Naive B cell (primary cell): ENCODE measurements at regions not wholly inside any gene's neighbourhood (a gene's known extent, or its start where the extent isn't known, plus 50 kb on each side); places are given as distances from the start of the nearest gene placed in this dataset.
A peak's percentile ranks its signal among the peaks of the same experiment; 100 is the strongest.

Experiments used
- ATAC-seq, 2 donors: fragments of 150-1000 bp; cut with Tn5 transposase; 2 replicates each; pipeline ENCODE4 v1.10.0; 2021; ENCODE audit warnings: low read depth in 2 of 2, mild to moderate bottlenecking in 2 of 2, moderate library complexity in 2 of 2
- DNase-seq: peaks from one replicate; pipeline ENCODE4 v3.0.0; 2022
- H3K27ac Mint-ChIP-seq, 6 donors: one replicate each; pipeline ENCODE4 v1.8.0; 2020 to 2022; ENCODE audit warnings: mild to moderate bottlenecking in 6 of 6, mixed read lengths in 6 of 6, moderate library complexity in 5 of 6, inconsistent platforms in 2 of 6
- H3K27me3 Mint-ChIP-seq, 3 donors: one replicate each; pipeline ENCODE4 v1.8.0; 2021 to 2022; ENCODE audit warnings: mixed read lengths in 3 of 3, mild to moderate bottlenecking in 1 of 3
- H3K36me3 Mint-ChIP-seq, 2 donors: one replicate each; pipeline ENCODE4 v1.8.0; 2020 to 2022; ENCODE audit warnings: mixed read lengths in 2 of 2, inconsistent platforms in 1 of 2, mild to moderate bottlenecking in 1 of 2
- H3K4me1 Mint-ChIP-seq, 3 donors: one replicate each; pipeline ENCODE4 v1.8.0; 2020 to 2022; ENCODE audit warnings: mixed read lengths in 3 of 3, inconsistent platforms in 1 of 3, mild to moderate bottlenecking in 1 of 3, moderate library complexity in 1 of 3
- H3K4me3 Mint-ChIP-seq, 8 donors: one replicate each; pipeline ENCODE4 v1.8.0; 2020 to 2022; ENCODE audit warnings: mild to moderate bottlenecking in 8 of 8, mixed read lengths in 8 of 8, moderate library complexity in 8 of 8, inconsistent platforms in 2 of 8
- H3K9me3 Mint-ChIP-seq, 7 donors: one replicate each; pipeline ENCODE4 v1.8.0; 2020 to 2022; ENCODE audit warnings: mixed read lengths in 7 of 7, mild to moderate bottlenecking in 5 of 7, inconsistent platforms in 2 of 7, moderate library complexity in 1 of 7

DNA sequence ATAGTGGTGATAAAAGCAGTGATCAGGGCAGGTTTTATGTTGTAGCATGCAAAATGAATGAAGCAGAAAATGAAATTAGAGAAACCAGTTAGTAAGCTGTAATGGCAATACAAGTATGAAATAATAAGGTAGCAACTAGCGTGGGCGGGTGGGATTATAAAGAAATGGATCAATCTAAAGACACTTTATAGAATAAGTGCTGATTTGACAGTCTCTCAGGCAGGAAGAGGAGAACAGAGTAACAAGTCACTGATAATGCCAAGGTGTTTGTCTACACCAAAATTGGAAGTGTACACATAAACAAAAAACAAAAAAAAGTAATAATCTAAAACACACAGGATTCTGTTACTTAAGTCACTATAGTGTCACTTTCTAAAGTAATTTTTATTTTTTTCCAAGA, 51.0 kb upstream of the PCBP1 start:
- H3K27me3 Mint-ChIP-seq = no peaks in the 10 kb centered on the region
- H3K36me3 Mint-ChIP-seq = peaks cover 0 to 11% of the 10 kb centered on the region in 2 donors
- H3K4me1 Mint-ChIP-seq = peaks cover 0 to 4% (median 0%) of the 10 kb centered on the region in 3 donors
- no peaks in the 10 kb centered on the region for H3K9me3 Mint-ChIP-seq
- DNase-seq (no peak), ATAC-seq (no peak)
- no peak overlapping the region for H3K27ac Mint-ChIP-seq
- H3K4me3 Mint-ChIP-seq = no peak overlapping the region

DNA sequence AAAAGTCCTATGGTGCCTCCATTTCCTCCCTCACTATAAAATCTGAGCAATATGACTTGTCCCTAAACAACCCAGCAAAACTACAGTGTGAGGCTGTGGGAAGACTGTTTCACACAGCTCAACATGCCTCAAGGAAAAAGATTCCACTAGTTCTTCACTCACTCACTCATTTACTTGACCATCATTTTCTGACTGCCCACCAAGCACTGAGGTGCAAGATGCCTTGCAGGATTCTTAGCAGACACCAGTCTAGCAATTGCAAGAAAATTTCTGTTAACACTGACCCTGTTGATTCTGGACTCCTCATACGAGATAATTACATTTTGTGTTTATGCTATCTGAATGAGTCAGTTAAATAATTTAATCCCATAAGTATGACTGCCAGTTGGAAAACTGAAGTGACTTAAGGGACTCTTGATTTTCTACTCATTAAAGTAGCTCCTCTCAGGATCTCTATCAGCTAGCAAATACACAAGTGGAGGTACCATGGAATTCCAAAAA, 51.9 kb upstream of the PCBP1 start:
- no peak for ATAC-seq
- no peak for DNase-seq
- Mint-ChIP-seq H3K4me1 (peaks cover 0 to 4% (median 0%) of the 10 kb centered on the region in 3 donors), H3K4me3 (no peak overlapping the region), H3K27me3 (no peaks in the 10 kb centered on the region), H3K36me3 (peaks cover 0 to 11% of the 10 kb centered on the region in 2 donors), H3K27ac (no peak overlapping the region), H3K9me3 (no peaks in the 10 kb centered on the region)

DNA sequence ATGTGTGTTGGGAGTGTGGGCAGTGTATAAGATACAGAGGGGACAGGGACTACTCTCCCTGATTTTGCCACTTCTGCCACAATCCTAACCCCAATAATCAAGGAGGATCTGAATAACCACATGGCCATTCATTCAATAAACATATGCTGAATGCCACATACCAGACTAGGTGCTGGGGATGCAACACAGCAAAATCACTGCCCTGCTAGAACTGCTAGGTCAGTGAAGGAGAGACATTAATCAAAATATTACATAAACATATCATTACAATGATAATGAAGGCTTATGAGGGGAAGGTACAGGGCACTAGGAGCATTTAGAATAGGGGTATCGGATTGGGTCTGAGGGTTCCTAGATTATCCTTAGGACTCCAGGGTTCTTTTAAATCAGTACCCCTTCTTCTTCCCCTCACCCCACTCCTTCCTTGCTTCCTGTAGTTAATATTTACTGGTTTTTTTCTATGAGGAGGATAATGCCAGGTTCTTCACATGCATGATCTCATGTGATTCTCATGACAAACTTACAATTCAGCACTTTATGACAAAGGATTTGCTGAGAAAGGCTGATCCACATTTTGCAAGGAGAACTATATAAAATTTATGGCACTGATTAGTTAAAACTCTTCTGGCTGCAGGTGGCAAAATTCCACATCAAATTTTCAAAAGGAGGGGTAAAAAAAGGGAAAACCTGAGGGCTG, 56.4 kb upstream of the PCBP1 start:
- no peaks in the 10 kb centered on the region for H3K27me3 Mint-ChIP-seq
- H3K4me1 Mint-ChIP-seq = no peaks in the 10 kb centered on the region
- DNase-seq (no peak), ATAC-seq (no peak)
- H3K36me3 Mint-ChIP-seq = peaks cover 0 to 4% of the 10 kb centered on the region in 2 donors
- H3K9me3 Mint-ChIP-seq = no peaks in the 10 kb centered on the region
- peak overlapping the region in 2 of 6 donors; percentile 57 to 72 for H3K27ac Mint-ChIP-seq
- no peak overlapping the region for H3K4me3 Mint-ChIP-seq

DNA sequence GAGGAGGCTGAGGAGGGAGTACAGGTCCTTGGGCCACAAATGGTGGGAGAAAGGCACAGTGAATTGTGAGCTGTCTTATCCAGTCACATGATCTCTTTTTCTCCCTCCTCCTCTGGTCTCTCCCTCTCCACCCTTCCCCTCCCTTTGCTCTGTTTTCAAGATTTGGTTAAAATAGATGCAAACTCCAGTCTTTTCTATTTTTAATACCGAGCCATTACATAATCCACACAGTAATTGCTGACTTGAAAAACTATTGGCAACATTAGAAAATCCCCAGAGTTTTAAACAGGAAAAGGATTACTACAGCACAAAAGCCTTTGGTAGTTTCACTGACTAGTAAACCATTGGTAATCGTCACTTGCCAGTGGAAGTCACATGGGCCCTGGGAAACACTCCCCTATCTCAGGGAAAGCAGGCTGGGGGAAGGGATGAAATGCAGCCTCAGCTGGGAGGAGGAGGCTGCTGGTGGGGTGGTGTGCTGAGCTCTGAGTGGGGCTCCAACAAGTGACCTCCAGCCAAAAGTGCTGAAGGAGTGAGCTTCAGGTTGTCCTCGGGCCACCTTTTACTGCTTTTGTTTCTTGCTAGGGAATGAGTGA, 57.4 kb upstream of the PCBP1 start:
- H3K27ac Mint-ChIP-seq = peak overlapping the region in 1 of 6 donors; percentile 26
- H3K27me3 Mint-ChIP-seq = no peaks in the 10 kb centered on the region
- ATAC-seq (no peak), DNase-seq (no peak)
- no peak overlapping the region for H3K4me3 Mint-ChIP-seq
- H3K4me1 Mint-ChIP-seq = no peaks in the 10 kb centered on the region
- peaks cover 0 to 3% (median 0%) of the 10 kb centered on the region in 7 donors for H3K9me3 Mint-ChIP-seq
- H3K36me3 Mint-ChIP-seq = peaks cover 0 to 3% of the 10 kb centered on the region in 2 donors

DNA sequence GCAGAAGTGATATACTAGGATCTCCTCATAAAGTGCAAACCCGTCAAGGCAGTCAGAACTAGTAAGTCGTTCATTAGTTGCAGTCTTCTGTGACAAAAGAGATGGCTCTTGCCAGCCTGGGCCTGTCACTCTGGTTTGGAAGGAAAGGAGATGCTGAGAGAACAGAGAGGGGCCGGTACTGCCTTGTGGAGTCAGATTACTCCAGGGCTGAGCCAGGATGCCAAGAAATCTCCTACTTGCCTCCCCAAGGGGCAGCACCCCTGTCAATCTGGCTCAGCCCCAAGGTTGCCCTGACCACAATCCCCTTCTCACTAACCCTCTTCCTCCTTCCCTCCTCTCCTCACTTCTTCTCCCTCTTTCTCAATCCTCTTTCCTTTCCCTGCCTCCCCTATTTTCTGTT, 62.9 kb upstream of the ASPRV1 start:
- DNase-seq (no peak), ATAC-seq (no peak)
- Mint-ChIP-seq H3K4me1 (no peaks in the 10 kb centered on the region), H3K9me3 (peaks cover 0 to 3% (median 0%) of the 10 kb centered on the region in 7 donors), H3K27ac (no peak overlapping the region), H3K4me3 (no peak overlapping the region), H3K27me3 (no peaks in the 10 kb centered on the region), H3K36me3 (peaks cover 0 to 3% of the 10 kb centered on the region in 2 donors)

DNA sequence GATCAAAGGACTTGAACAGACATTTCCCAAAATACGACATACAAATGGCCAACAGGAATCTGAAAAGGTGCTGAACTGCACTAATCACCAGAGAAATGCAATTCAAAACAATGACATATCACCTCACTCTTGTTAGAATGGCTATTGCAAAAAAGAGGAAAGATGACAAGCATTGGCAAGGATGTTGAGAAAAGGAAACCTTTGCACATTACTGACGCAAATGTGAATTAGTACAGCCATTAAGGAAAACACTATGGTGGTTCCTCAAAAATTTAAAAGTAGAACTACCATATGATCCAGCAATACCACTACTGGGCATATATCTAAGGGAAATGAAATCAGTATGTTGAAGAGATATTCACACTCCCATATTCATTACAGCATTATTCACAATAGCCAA, 57.7 kb upstream of the ASPRV1 start:
- Mint-ChIP-seq H3K4me3 (no peak overlapping the region), H3K4me1 (peaks cover 0 to 7% (median 0%) of the 10 kb centered on the region in 3 donors), H3K36me3 (peaks cover 7 to 16% of the 10 kb centered on the region in 2 donors), H3K9me3 (peaks cover 0 to 10% (median 6%) of the 10 kb centered on the region in 7 donors), H3K27me3 (no peaks in the 10 kb centered on the region), H3K27ac (no peak overlapping the region)
- no peak for ATAC-seq
- DNase-seq = no peak

DNA sequence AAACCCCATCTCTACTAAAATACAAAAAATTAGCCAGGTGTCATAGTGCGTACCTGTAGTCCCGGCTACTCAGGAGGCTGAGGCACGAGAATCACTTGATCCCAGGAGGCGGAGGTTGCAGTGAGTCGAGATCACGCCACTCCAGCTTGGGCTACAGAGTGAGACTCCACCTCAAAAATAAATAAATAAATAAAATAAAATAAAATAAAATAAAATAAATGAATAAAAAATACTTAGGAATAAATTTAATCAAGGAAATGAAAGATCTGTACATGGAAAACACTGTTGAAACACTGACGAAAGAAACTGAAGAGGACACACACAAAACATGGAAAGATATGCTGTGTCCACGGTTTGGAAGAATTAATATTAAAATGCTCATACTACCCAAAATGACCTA, 56.5 kb upstream of the ASPRV1 start:
- Mint-ChIP-seq H3K9me3 (peaks cover 0 to 10% (median 6%) of the 10 kb centered on the region in 7 donors), H3K36me3 (peaks cover 7 to 16% of the 10 kb centered on the region in 2 donors), H3K4me3 (no peak overlapping the region), H3K4me1 (peaks cover 0 to 7% (median 0%) of the 10 kb centered on the region in 3 donors), H3K27ac (no peak overlapping the region), H3K27me3 (no peaks in the 10 kb centered on the region)
- DNase-seq = no peak
- ATAC-seq = no peak

DNA sequence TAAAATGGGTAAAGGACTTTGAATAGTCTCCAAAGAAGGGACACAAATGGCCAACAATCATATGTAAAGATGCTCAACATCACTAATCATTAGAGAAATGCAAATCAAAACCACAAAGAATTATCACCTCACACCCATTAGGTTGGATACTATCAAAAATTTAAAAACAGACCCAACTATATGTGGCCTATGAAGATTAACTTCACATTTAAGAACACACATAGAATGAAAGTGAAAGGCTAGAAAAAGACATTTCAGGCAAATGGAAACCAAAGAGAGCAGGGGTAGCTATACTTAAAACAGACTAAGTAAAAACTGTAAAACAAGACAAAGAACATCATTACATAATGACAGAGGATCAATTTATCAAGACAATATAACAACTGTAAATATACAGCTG, 53.5 kb upstream of the ASPRV1 start:
- DNase-seq (no peak), ATAC-seq (no peak)
- Mint-ChIP-seq H3K4me1 (peaks cover 9 to 16% (median 9%) of the 10 kb centered on the region in 3 donors), H3K36me3 (peaks cover 11 to 16% of the 10 kb centered on the region in 2 donors), H3K4me3 (no peak overlapping the region), H3K27ac (no peak overlapping the region), H3K9me3 (peaks cover 0 to 10% (median 6%) of the 10 kb centered on the region in 7 donors), H3K27me3 (no peaks in the 10 kb centered on the region)

DNA sequence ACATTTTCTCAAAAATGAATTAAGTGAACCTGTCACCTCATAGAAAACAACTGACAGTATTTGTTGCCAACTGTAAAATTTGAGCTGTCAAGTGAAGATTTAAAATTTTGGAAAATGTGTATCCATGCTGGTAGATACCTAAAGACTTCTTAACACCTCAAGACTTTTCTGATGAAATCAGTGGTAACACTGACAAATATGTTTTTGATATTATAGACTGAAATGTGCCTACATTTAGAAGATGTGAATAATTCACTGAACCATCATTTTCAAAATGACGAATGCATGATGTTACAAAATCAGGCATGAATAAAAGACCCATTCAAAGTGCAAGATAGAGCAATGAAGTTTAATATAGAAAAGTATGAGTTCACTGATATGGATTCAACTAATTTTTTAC, 51.5 kb upstream of the ASPRV1 start:
- Mint-ChIP-seq H3K4me3 (no peak overlapping the region), H3K9me3 (peaks cover 0 to 6% (median 1%) of the 10 kb centered on the region in 7 donors), H3K36me3 (peaks cover 9 to 11% of the 10 kb centered on the region in 2 donors), H3K27me3 (no peaks in the 10 kb centered on the region), H3K4me1 (peaks cover 12 to 19% (median 14%) of the 10 kb centered on the region in 3 donors), H3K27ac (no peak overlapping the region)
- ATAC-seq = no peak
- no peak for DNase-seq

DNA sequence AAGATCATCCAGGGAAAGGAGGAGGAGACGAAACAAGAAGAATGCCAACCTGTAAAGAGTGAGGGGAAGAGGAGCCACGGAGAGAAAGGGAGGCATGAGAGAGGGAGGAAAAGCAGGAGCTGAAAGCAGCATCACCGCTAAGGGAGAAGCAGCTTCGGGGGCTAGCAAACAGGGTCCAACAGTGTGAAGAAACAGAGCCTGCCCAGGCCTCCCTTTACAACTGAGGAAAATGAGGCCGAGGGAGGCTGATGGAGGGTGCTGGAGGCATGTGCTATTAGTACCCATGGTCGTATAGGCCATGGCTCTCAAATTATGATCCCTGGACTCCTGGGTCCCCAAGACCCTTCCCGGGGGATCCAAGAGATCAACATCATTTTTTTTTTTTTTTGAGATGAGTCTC, 50.4 kb upstream of the ASPRV1 start:
- Mint-ChIP-seq H3K36me3 (peaks cover 9 to 11% of the 10 kb centered on the region in 2 donors), H3K4me3 (peak overlapping the region in 1 of 8 donors; percentile 63), H3K9me3 (peaks cover 0 to 6% (median 0%) of the 10 kb centered on the region in 7 donors), H3K27me3 (no peaks in the 10 kb centered on the region), H3K4me1 (peaks cover 12 to 19% (median 14%) of the 10 kb centered on the region in 3 donors), H3K27ac (peak overlapping the region in 2 of 6 donors; percentile 48 to 75)
- DNase-seq = no peak
- no peak for ATAC-seq

DNA sequence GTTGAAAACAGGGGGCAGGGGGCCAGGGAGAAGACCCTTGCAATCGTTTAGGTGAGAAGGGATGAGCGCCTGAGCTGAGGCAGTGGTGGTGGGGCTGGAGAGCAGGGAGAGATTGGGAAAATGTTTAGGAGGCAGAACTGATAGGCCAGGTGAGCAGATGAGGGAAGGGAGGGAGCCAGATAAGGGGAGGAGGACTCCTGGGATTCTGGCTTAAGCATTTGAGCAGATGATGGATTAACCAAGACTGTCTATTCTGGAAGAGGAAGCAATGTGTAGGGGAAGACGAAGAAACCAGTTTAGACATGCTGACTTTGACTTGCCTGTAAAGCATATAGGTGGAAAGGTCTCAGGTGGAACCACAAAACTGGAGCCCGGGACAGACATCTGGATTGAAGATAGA, 49.9 kb upstream of the ASPRV1 start:
- Mint-ChIP-seq H3K4me1 (peaks cover 12 to 19% (median 14%) of the 10 kb centered on the region in 3 donors), H3K27ac (peak overlapping the region in 2 of 6 donors; percentile 48 to 75), H3K9me3 (peaks cover 0 to 5% (median 0%) of the 10 kb centered on the region in 7 donors), H3K4me3 (peak overlapping the region in 1 of 8 donors; percentile 63), H3K36me3 (peaks cover 9 to 11% of the 10 kb centered on the region in 2 donors), H3K27me3 (no peaks in the 10 kb centered on the region)
- DNase-seq (no peak), ATAC-seq (no peak)
